ENCODE measurements at regions not wholly inside any gene's neighbourhood (a gene's known extent, or its start where the extent isn't known, plus 50 kb on each side); places are given as distances from the start of the nearest gene placed in this dataset.

- no peak for DNase-seq
These were observed 223.3 kb downstream of the SEC61B start for GRCh38 chr9:99445371-99445891.

GRCh38 chr9:99445920-99446319, 223.8 kb downstream of the SEC61B start:
- no peak for DNase-seq

- no peak for DNase-seq
These were observed 225.9 kb downstream of the SEC61B start for GRCh38 chr9:99447951-99448350.

GRCh38 chr9:99449726-99450125, 227.6 kb downstream of the SEC61B start:
- DNase-seq, result no peak

GRCh38 chr9:99451112-99451606, 229.1 kb downstream of the SEC61B start:
- no peak for DNase-seq

- DNase-seq, result no peak
These were observed 235.3 kb downstream of the SEC61B start for GRCh38 chr9:99457406-99457805.

- DNase-seq, result no peak
These were observed 235.9 kb downstream of the SEC61B start for GRCh38 chr9:99457981-99458380.

GRCh38 chr9:99459919-99460318, 237.8 kb downstream of the SEC61B start:
- DNase-seq, result no peak

- no peak for DNase-seq
These were observed 241.0 kb downstream of the SEC61B start for GRCh38 chr9:99463131-99463530.

- DNase-seq, result no peak
These were observed 242.5 kb downstream of the SEC61B start for GRCh38 chr9:99464568-99464967.

- DNase-seq, result no peak
These were observed 243.3 kb downstream of the SEC61B start for GRCh38 chr9:99465231-99465907.

GRCh38 chr9:99466104-99466503, 244.0 kb downstream of the SEC61B start:
- DNase-seq, result no peak

- DNase-seq, result no peak
These were observed 244.7 kb downstream of the SEC61B start for GRCh38 chr9:99466781-99467180.

GRCh38 chr9:99471033-99471432, 249.0 kb downstream of the SEC61B start:
- no peak for DNase-seq

- no peak for DNase-seq
These were observed 250.3 kb downstream of the SEC61B start for GRCh38 chr9:99472240-99472915.

GRCh38 chr9:99472916-99473245, 250.8 kb downstream of the SEC61B start:
- DNase-seq, result no peak

GRCh38 chr9:99474186-99474585, 252.1 kb downstream of the SEC61B start:
- no peak for DNase-seq

- no peak for DNase-seq
These were observed 253.5 kb downstream of the SEC61B start for GRCh38 chr9:99475401-99476065.

GRCh38 chr9:99478469-99479027, 256.5 kb downstream of the SEC61B start:
- DNase-seq, result no peak

- DNase-seq, result no peak
These were observed 257.8 kb downstream of the SEC61B start for GRCh38 chr9:99479929-99480328.

- DNase-seq, result no peak
These were observed 263.4 kb downstream of the SEC61B start for GRCh38 chr9:99485459-99485858.

- no peak for DNase-seq
These were observed 264.6 kb downstream of the SEC61B start for GRCh38 chr9:99486684-99487083.
